T-helper 1 cell treated with Interleukin-12 subunit alpha and Interleukin-12 subunit beta and Interleukin-4 antibody, amounts not matched to agents 30 μg/mL and 1 μg/mL, for 36 hours (primary cell): ENCODE measurements at regions not wholly inside any gene's neighbourhood (a gene's known extent, or its start where the extent isn't known, plus 50 kb on each side); places are given as distances from the start of the nearest gene placed in this dataset.
"Not testable (repeated sequence)": the region's sequence is repeated elsewhere in the genome, so short reads cannot be mapped to it uniquely, and the experiment has no call there.

Source experiments
- H3K27ac Mint-ChIP-seq: one replicate; pipeline ENCODE4 v1.8.0; 2021; ENCODE audit warnings: mild to moderate bottlenecking, mixed read lengths
- H3K27me3 Mint-ChIP-seq: one replicate; pipeline ENCODE4 v1.8.0; 2021; ENCODE audit warnings: low read depth, mixed read lengths
- H3K36me3 Mint-ChIP-seq: one replicate; pipeline ENCODE4 v1.8.0; 2021; ENCODE audit warnings: low read depth, mixed read lengths
- H3K4me1 Mint-ChIP-seq: one replicate; pipeline ENCODE4 v1.8.0; 2021; ENCODE audit warnings: low read depth, mixed read lengths
- H3K4me3 Mint-ChIP-seq: one replicate; pipeline ENCODE4 v1.8.0; 2021; ENCODE audit warnings: mild to moderate bottlenecking, moderate library complexity, mixed read lengths
- H3K9me3 Mint-ChIP-seq: one replicate; pipeline ENCODE4 v1.8.0; 2021; ENCODE audit warnings: mixed read lengths

GRCh38 chr5:36396640-36397039, 94.9 kb upstream of the RANBP3L start:
- no peak overlapping the region for H3K27ac Mint-ChIP-seq
- no peaks in the 10 kb centered on the region for H3K9me3 Mint-ChIP-seq
- no peaks in the 10 kb centered on the region for H3K4me1 Mint-ChIP-seq
- peaks cover 9% of the 10 kb centered on the region for H3K27me3 Mint-ChIP-seq
- no peaks in the 10 kb centered on the region for H3K36me3 Mint-ChIP-seq
- no peak overlapping the region for H3K4me3 Mint-ChIP-seq

GRCh38 chr5:36397901-36398536, 96.3 kb upstream of the RANBP3L start:
- Mint-ChIP-seq H3K4me3 (no peak overlapping the region), H3K9me3 (no peaks in the 10 kb centered on the region), H3K4me1 (no peaks in the 10 kb centered on the region), H3K27ac (no peak overlapping the region), H3K27me3 (peaks cover 9% of the 10 kb centered on the region), H3K36me3 (no peaks in the 10 kb centered on the region)

- Mint-ChIP-seq H3K9me3 (no peaks in the 10 kb centered on the region), H3K27ac (no peak overlapping the region), H3K4me1 (no peaks in the 10 kb centered on the region), H3K36me3 (no peaks in the 10 kb centered on the region), H3K27me3 (no peaks in the 10 kb centered on the region), H3K4me3 (no peak overlapping the region)
Measured at GRCh38 chr5:36402512-36402906, 100.8 kb upstream of the RANBP3L start.

- H3K27ac Mint-ChIP-seq = no peak overlapping the region
Measured at GRCh38 chr5:36403632-36404311, 102.1 kb upstream of the RANBP3L start.

GRCh38 chr5:36406023-36406422, 104.3 kb upstream of the RANBP3L start:
- Mint-ChIP-seq H3K9me3 (no peaks in the 10 kb centered on the region), H3K27ac (no peak overlapping the region), H3K36me3 (no peaks in the 10 kb centered on the region), H3K27me3 (peaks cover 4% of the 10 kb centered on the region), H3K4me3 (no peak overlapping the region), H3K4me1 (no peaks in the 10 kb centered on the region)

More at GRCh38 chr5:36403632-36404311, 102.1 kb upstream of the RANBP3L start:
- H3K4me3 Mint-ChIP-seq = no peak overlapping the region
- no peaks in the 10 kb centered on the region for H3K9me3 Mint-ChIP-seq
- no peaks in the 10 kb centered on the region for H3K36me3 Mint-ChIP-seq
- no peaks in the 10 kb centered on the region for H3K4me1 Mint-ChIP-seq
- no peaks in the 10 kb centered on the region for H3K27me3 Mint-ChIP-seq

GRCh38 chr5:36407396-36407795, 105.7 kb upstream of the RANBP3L start:
- no peak overlapping the region for H3K4me3 Mint-ChIP-seq
- H3K27ac Mint-ChIP-seq = no peak overlapping the region
- peaks cover 4% of the 10 kb centered on the region for H3K27me3 Mint-ChIP-seq
- no peaks in the 10 kb centered on the region for H3K36me3 Mint-ChIP-seq
- no peaks in the 10 kb centered on the region for H3K4me1 Mint-ChIP-seq
- no peaks in the 10 kb centered on the region for H3K9me3 Mint-ChIP-seq

GRCh38 chr5:36409711-36410110, 108.0 kb upstream of the RANBP3L start:
- not testable (repeated sequence) for H3K9me3 Mint-ChIP-seq, H3K27me3 Mint-ChIP-seq, H3K36me3 Mint-ChIP-seq, H3K4me1 Mint-ChIP-seq, H3K4me3 Mint-ChIP-seq, H3K27ac Mint-ChIP-seq

- H3K27ac Mint-ChIP-seq, H3K27me3 Mint-ChIP-seq, H3K4me1 Mint-ChIP-seq, H3K4me3 Mint-ChIP-seq, H3K36me3 Mint-ChIP-seq, H3K9me3 Mint-ChIP-seq: not testable (repeated sequence)
Measured at GRCh38 chr5:36410672-36411071, 109.0 kb upstream of the RANBP3L start.

GRCh38 chr5:36414869-36415282, 113.2 kb upstream of the RANBP3L start:
- H3K27me3 Mint-ChIP-seq = peaks cover 4% of the 10 kb centered on the region
- no peak overlapping the region for H3K4me3 Mint-ChIP-seq
- H3K4me1 Mint-ChIP-seq = peaks cover 5% of the 10 kb centered on the region
- no peaks in the 10 kb centered on the region for H3K9me3 Mint-ChIP-seq
- no peak overlapping the region for H3K27ac Mint-ChIP-seq
- H3K36me3 Mint-ChIP-seq = no peaks in the 10 kb centered on the region

GRCh38 chr5:36416605-36417004, 114.9 kb upstream of the RANBP3L start:
- Mint-ChIP-seq H3K27me3 (peaks cover 4% of the 10 kb centered on the region), H3K4me3 (no peak overlapping the region), H3K36me3 (no peaks in the 10 kb centered on the region), H3K4me1 (peaks cover 5% of the 10 kb centered on the region), H3K27ac (no peak overlapping the region), H3K9me3 (no peaks in the 10 kb centered on the region)

GRCh38 chr5:36417221-36417620, 115.5 kb upstream of the RANBP3L start:
- Mint-ChIP-seq H3K4me3 (no peak overlapping the region), H3K27ac (no peak overlapping the region), H3K36me3 (no peaks in the 10 kb centered on the region), H3K4me1 (peaks cover 5% of the 10 kb centered on the region), H3K9me3 (no peaks in the 10 kb centered on the region), H3K27me3 (peaks cover 4% of the 10 kb centered on the region)

GRCh38 chr5:36417668-36418067, 116.0 kb upstream of the RANBP3L start:
- Mint-ChIP-seq H3K36me3 (no peaks in the 10 kb centered on the region), H3K4me1 (peaks cover 5% of the 10 kb centered on the region), H3K27ac (no peak overlapping the region), H3K27me3 (peaks cover 4% of the 10 kb centered on the region), H3K9me3 (no peaks in the 10 kb centered on the region), H3K4me3 (no peak overlapping the region)

- H3K4me1 Mint-ChIP-seq = peaks cover 5% of the 10 kb centered on the region
- H3K27ac Mint-ChIP-seq = no peak overlapping the region
- peaks cover 4% of the 10 kb centered on the region for H3K27me3 Mint-ChIP-seq
- H3K36me3 Mint-ChIP-seq = no peaks in the 10 kb centered on the region
- H3K4me3 Mint-ChIP-seq = no peak overlapping the region
- H3K9me3 Mint-ChIP-seq = no peaks in the 10 kb centered on the region
Measured at GRCh38 chr5:36418152-36418979, 116.7 kb upstream of the RANBP3L start.

GRCh38 chr5:36421256-36421655, 119.6 kb upstream of the RANBP3L start:
- Mint-ChIP-seq H3K36me3 (no peaks in the 10 kb centered on the region), H3K4me3 (no peak overlapping the region), H3K9me3 (no peaks in the 10 kb centered on the region), H3K27me3 (peaks cover 4% of the 10 kb centered on the region), H3K27ac (no peak overlapping the region), H3K4me1 (peaks cover 5% of the 10 kb centered on the region)

- Mint-ChIP-seq H3K27me3 (peaks cover 4% of the 10 kb centered on the region), H3K27ac (no peak overlapping the region), H3K9me3 (no peaks in the 10 kb centered on the region), H3K4me3 (no peak overlapping the region), H3K4me1 (peaks cover 5% of the 10 kb centered on the region), H3K36me3 (no peaks in the 10 kb centered on the region)
Measured at GRCh38 chr5:36422952-36423351, 121.2 kb upstream of the RANBP3L start.
